ENCODE measurements at regions not wholly inside any gene's neighbourhood (a gene's known extent, or its start where the extent isn't known, plus 50 kb on each side); places are given as distances from the start of the nearest gene placed in this dataset.
"Not testable (repeated sequence)": the region's sequence is repeated elsewhere in the genome, so short reads cannot be mapped to it uniquely, and the experiment has no call there.

- DNase-seq: no peak
Observed at GRCh38 chr5:52255308-52255707, 532.4 kb upstream of the ITGA1 start.

GRCh38 chr5:52262844-52263243 is 524.9 kb upstream of the ITGA1 start:
- no peak for DNase-seq

- no peak for DNase-seq
Observed at GRCh38 chr5:52269401-52269800, 518.3 kb upstream of the ITGA1 start.

- DNase-seq: no peak
Observed at GRCh38 chr5:52269859-52270258, 517.9 kb upstream of the ITGA1 start.

- no peak for DNase-seq
Observed at GRCh38 chr5:52275639-52276038, 512.1 kb upstream of the ITGA1 start.

GRCh38 chr5:52277101-52277500 is 510.6 kb upstream of the ITGA1 start:
- DNase-seq: no peak

GRCh38 chr5:52282647-52283046 is 505.1 kb upstream of the ITGA1 start:
- no peak for DNase-seq

GRCh38 chr5:52283221-52283620 is 504.5 kb upstream of the ITGA1 start:
- no peak for DNase-seq

- no peak for DNase-seq
Observed at GRCh38 chr5:52300703-52301372, 486.9 kb upstream of the ITGA1 start.

GRCh38 chr5:52304816-52305215 is 482.9 kb upstream of the ITGA1 start:
- not testable (repeated sequence) for DNase-seq

- DNase-seq: no peak
Observed at GRCh38 chr5:52328220-52328806, 459.4 kb upstream of the ITGA1 start.

- no peak for DNase-seq
Observed at GRCh38 chr5:52331725-52332124, 456.0 kb upstream of the ITGA1 start.

GRCh38 chr5:52334367-52334766 is 453.3 kb upstream of the ITGA1 start:
- DNase-seq: no peak

GRCh38 chr5:52339285-52339684 is 448.4 kb upstream of the ITGA1 start:
- DNase-seq: no peak

- DNase-seq: no peak
Observed at GRCh38 chr5:52342361-52342760, 445.4 kb upstream of the ITGA1 start.

- no peak for DNase-seq
Observed at GRCh38 chr5:52356311-52356918, 431.3 kb upstream of the ITGA1 start.

- DNase-seq: no peak
Observed at GRCh38 chr5:52359261-52359660, 428.5 kb upstream of the ITGA1 start.

- DNase-seq: no peak
Observed at GRCh38 chr5:52360985-52361384, 426.7 kb upstream of the ITGA1 start.

GRCh38 chr5:52374286-52374685 is 413.4 kb upstream of the ITGA1 start:
- no peak for DNase-seq

GRCh38 chr5:52375969-52376368 is 411.7 kb upstream of the ITGA1 start:
- DNase-seq: no peak

GRCh38 chr5:52376592-52376991 is 411.1 kb upstream of the ITGA1 start:
- DNase-seq: no peak

- no peak for DNase-seq
Observed at GRCh38 chr5:52378237-52378636, 409.5 kb upstream of the ITGA1 start.

GRCh38 chr5:52388349-52388748 is 399.4 kb upstream of the ITGA1 start:
- no peak for DNase-seq

- DNase-seq: no peak
Observed at GRCh38 chr5:52392321-52392720, 395.4 kb upstream of the ITGA1 start.

- DNase-seq: no peak
Observed at GRCh38 chr5:52409835-52410234, 377.9 kb upstream of the ITGA1 start.
